ENCODE measurements at regions not wholly inside any gene's neighbourhood (a gene's known extent, or its start where the extent isn't known, plus 50 kb on each side); places are given as distances from the start of the nearest gene placed in this dataset.

DNA sequence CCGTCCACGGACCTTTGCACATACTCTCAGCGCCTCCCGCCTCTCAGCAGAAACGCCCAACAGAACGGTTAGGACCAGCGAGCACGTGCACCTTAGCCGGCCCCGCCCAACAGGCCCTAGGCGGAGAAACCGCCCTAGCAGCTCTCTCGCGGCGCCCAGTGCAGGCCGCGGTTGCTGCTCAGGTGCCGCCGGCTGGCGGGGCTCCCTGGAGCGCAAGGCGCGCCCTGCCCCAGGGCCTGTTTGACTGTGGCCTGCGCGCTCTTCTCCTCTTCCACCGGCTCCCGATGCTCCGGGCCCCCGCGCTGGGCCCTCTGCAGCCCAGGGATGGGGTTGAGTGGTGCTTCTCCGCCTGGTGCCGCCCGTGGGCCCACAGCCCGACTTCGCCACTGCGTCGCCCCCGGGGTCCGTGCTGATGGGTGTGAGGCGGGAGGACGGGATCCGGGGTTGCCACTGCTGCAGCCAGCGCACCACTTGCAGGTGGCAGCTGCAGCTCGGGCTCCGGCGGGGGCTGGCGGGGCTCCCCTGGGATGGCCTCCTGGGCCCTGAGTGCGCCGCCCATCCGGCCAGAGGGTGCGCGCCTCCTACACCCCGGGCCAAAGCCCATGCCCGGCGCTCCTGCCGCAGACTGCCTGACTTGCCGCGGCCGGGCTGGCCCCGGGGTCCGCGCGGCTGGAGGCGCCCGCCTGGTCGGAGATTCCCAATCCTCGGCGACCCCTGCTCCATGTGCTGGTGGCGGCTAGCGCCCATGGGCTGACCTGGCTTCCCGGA, 1889.4 kb upstream of the CDH9 start:
- Histone ChIP-seq H3K36me3 (ENCODE audit: control insufficient read depth in 1 of 2, insufficient read depth in 2 of 2, low read depth in 1 of 2, low read length in 2 of 2) (no peaks in the 10 kb centered on the region), H3K9me3 (ENCODE audit: control insufficient read depth, low read length) (peaks cover 3% of the 10 kb centered on the region), H3K18ac (ENCODE audit: low read depth in 1 of 2, low read length in 2 of 2) (no peak overlapping the region), H3K4ac (ENCODE audit: low read depth in 1 of 2, low read length in 2 of 2) (no peak overlapping the region), H3K79me1 (replicated peaks; ENCODE audit: low read length, poor library complexity, severe bottlenecking) (no peaks in the 10 kb centered on the region), H2BK120ac (ENCODE audit: low read depth, low read length) (no peak overlapping the region), H2AK5ac (ENCODE audit: low read length, severe bottlenecking) (no peak overlapping the region), H4K8ac (ENCODE audit: low read length) (no peak overlapping the region), H3K9ac (ENCODE audit: low read length) (no peak overlapping the region), H2AFZ (ENCODE audit: low read depth, low read length) (no peak overlapping the region), H3K4me1 (ENCODE audit: control insufficient read depth, insufficient read depth, low read depth, low read length) (no peaks in the 10 kb centered on the region), H4K91ac (ENCODE audit: low read length) (no peak overlapping the region), H3K27me3 (ENCODE audit: control insufficient read depth in 1 of 2, insufficient read depth in 1 of 2, low read length in 2 of 2) (no peaks in the 10 kb centered on the region), H3K23ac (ENCODE audit: low read length in 2 of 2) (no peak overlapping the region), H3K4me3 (ENCODE audit: insufficient read depth in 1 of 2, low read depth in 1 of 2, low read length in 2 of 2) (no peak overlapping the region), H2BK12ac (ENCODE audit: low read length in 2 of 2) (no peak overlapping the region), H2BK15ac (ENCODE audit: low read depth, poor library complexity, severe bottlenecking) (no peak overlapping the region), H3K14ac (ENCODE audit: low read length in 2 of 2) (no peak overlapping the region), H3K4me2 (ENCODE audit: low read length, poor library complexity, severe bottlenecking) (no peak overlapping the region), H2BK5ac (ENCODE audit: low read depth, low read length, poor library complexity, severe bottlenecking) (no peak overlapping the region), H3K27ac (ENCODE audit: low read length, poor library complexity, severe bottlenecking) (no peak overlapping the region)
- DNase-seq, result no peak
- 89% methylated on average over 69 of the region's 71 CpGs for WGBS

DNA sequence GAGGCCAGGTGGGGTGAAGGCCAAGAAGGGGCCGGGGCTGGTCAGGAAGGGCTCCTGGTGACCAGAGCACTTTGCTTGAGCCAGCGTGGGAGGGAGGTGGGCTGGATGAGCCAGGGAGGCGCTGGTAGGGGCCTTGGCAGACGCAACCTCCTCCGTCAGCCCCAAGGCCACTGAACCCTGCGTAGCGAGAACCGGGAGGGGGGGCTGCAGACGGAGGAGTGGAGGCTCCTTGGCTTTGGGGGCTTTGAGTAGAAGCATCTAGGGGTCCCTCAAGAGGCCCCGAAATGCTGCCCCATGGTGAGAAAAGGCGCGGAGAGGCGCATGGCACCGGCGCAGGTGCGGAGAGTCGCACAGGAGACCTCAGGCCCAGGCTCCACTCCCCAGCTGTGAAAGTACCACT, 1888.0 kb upstream of the CDH9 start:
- H4K8ac ChIP-seq (ENCODE audit: low read length), result no peak overlapping the region

DNA sequence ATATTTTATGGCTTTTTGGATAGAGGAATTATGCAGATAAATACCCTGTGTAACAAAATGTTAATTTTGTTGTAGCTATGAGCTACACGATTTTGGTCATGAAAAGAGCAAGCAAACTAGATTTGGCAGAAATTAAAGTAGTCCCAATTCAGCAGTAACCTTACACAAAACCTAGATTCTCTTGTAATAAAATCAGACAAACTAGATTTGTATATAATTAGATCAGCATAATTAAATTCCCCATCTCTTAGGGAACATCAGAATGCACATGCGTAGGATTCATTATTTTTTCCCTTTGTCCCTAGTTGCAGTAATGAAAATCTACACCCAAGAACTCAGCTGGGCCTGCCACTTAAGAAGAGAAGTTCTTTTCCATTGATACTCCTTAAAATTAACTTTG, 1879.2 kb upstream of the CDH9 start:
- no peak overlapping the region for H3K27ac ChIP-seq (ENCODE audit: low read length, poor library complexity, severe bottlenecking)
- peaks cover 6% of the 10 kb centered on the region for H3K9me3 ChIP-seq (ENCODE audit: control insufficient read depth, low read length)
- H3K79me1 ChIP-seq (replicated peaks; ENCODE audit: low read length, poor library complexity, severe bottlenecking), result no peaks in the 10 kb centered on the region
- no peak overlapping the region for H2BK120ac ChIP-seq (ENCODE audit: low read depth, low read length)
- H2BK5ac ChIP-seq (ENCODE audit: low read depth, low read length, poor library complexity, severe bottlenecking), result no peak overlapping the region
- H3K4me3 ChIP-seq (ENCODE audit: insufficient read depth in 1 of 2, low read depth in 1 of 2, low read length in 2 of 2), result no peak overlapping the region
- no peak overlapping the region for H2AFZ ChIP-seq (ENCODE audit: low read depth, low read length)
- no peaks in the 10 kb centered on the region for H3K36me3 ChIP-seq (ENCODE audit: control insufficient read depth in 1 of 2, insufficient read depth in 2 of 2, low read depth in 1 of 2, low read length in 2 of 2)
- H3K27me3 ChIP-seq (ENCODE audit: control insufficient read depth in 1 of 2, insufficient read depth in 1 of 2, low read length in 2 of 2), result no peaks in the 10 kb centered on the region
- no peak for DNase-seq
- no peak overlapping the region for H3K18ac ChIP-seq (ENCODE audit: low read depth in 1 of 2, low read length in 2 of 2)
- no peak overlapping the region for H4K8ac ChIP-seq (ENCODE audit: low read length)
- no peak overlapping the region for H2BK15ac ChIP-seq (ENCODE audit: low read depth, poor library complexity, severe bottlenecking)
- no peak overlapping the region for H3K4ac ChIP-seq (ENCODE audit: low read depth in 1 of 2, low read length in 2 of 2)
- WGBS, result 94% methylated on average over 2 of the region's 2 CpGs
- H3K23ac ChIP-seq (ENCODE audit: low read length in 2 of 2), result no peak overlapping the region
- H3K14ac ChIP-seq (ENCODE audit: low read length in 2 of 2), result no peak overlapping the region
- H4K91ac ChIP-seq (ENCODE audit: low read length), result no peak overlapping the region
- no peak overlapping the region for H2AK5ac ChIP-seq (ENCODE audit: low read length, severe bottlenecking)
- no peak overlapping the region for H3K4me2 ChIP-seq (ENCODE audit: low read length, poor library complexity, severe bottlenecking)
- H3K4me1 ChIP-seq (ENCODE audit: control insufficient read depth, insufficient read depth, low read depth, low read length), result no peaks in the 10 kb centered on the region
- no peak overlapping the region for H3K9ac ChIP-seq (ENCODE audit: low read length)
- no peak overlapping the region for H2BK12ac ChIP-seq (ENCODE audit: low read length in 2 of 2)

More for the DNA sequence above, 1888.0 kb upstream of the CDH9 start:
- H3K9me3 ChIP-seq (ENCODE audit: control insufficient read depth, low read length), result peaks cover 3% of the 10 kb centered on the region
- H3K27me3 ChIP-seq (ENCODE audit: control insufficient read depth in 1 of 2, insufficient read depth in 1 of 2, low read length in 2 of 2), result no peaks in the 10 kb centered on the region
- no peak overlapping the region for H2AK5ac ChIP-seq (ENCODE audit: low read length, severe bottlenecking)
- no peak overlapping the region for H3K4me2 ChIP-seq (ENCODE audit: low read length, poor library complexity, severe bottlenecking)
- no peak overlapping the region for H3K4ac ChIP-seq (ENCODE audit: low read depth in 1 of 2, low read length in 2 of 2)
- DNase-seq, result no peak
- H2BK12ac ChIP-seq (ENCODE audit: low read length in 2 of 2), result no peak overlapping the region
- H3K27ac ChIP-seq (ENCODE audit: low read length, poor library complexity, severe bottlenecking), result no peak overlapping the region
- H3K36me3 ChIP-seq (ENCODE audit: control insufficient read depth in 1 of 2, insufficient read depth in 2 of 2, low read depth in 1 of 2, low read length in 2 of 2), result no peaks in the 10 kb centered on the region
- H2AFZ ChIP-seq (ENCODE audit: low read depth, low read length), result no peak overlapping the region
- H2BK5ac ChIP-seq (ENCODE audit: low read depth, low read length, poor library complexity, severe bottlenecking), result no peak overlapping the region
- H3K4me1 ChIP-seq (ENCODE audit: control insufficient read depth, insufficient read depth, low read depth, low read length), result no peaks in the 10 kb centered on the region
- no peak overlapping the region for H3K9ac ChIP-seq (ENCODE audit: low read length)
- H3K23ac ChIP-seq (ENCODE audit: low read length in 2 of 2), result no peak overlapping the region
- no peak overlapping the region for H3K4me3 ChIP-seq (ENCODE audit: insufficient read depth in 1 of 2, low read depth in 1 of 2, low read length in 2 of 2)
- 94% methylated on average over 17 of the region's 17 CpGs for WGBS
- H3K14ac ChIP-seq (ENCODE audit: low read length in 2 of 2), result no peak overlapping the region
- no peak overlapping the region for H2BK120ac ChIP-seq (ENCODE audit: low read depth, low read length)
- H4K91ac ChIP-seq (ENCODE audit: low read length), result no peak overlapping the region
- H2BK15ac ChIP-seq (ENCODE audit: low read depth, poor library complexity, severe bottlenecking), result no peak overlapping the region
- no peak overlapping the region for H3K18ac ChIP-seq (ENCODE audit: low read depth in 1 of 2, low read length in 2 of 2)
- H3K79me1 ChIP-seq (replicated peaks; ENCODE audit: low read length, poor library complexity, severe bottlenecking), result no peaks in the 10 kb centered on the region

DNA sequence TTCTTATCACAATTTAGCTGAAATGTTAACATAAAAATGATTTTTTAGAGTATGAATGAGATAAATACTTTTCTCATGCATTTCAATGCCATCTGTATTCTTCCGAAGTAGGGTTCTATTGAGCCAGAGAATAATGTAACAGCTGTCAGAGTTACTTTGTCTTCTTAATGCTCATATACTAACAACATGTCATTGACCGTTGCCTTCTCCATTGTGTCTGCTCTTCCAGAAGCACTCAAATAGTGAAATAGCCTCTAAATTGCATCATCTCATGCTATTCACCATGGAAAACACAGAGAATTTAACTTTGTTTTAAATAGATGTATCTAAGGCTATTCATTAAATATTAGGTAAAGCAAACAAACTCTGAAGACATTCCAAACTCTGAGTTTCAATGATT, 1875.9 kb upstream of the CDH9 start:
- no peak overlapping the region for H2AK5ac ChIP-seq (ENCODE audit: low read length, severe bottlenecking)
- H3K4me2 ChIP-seq (ENCODE audit: low read length, poor library complexity, severe bottlenecking), result no peak overlapping the region
- no peak overlapping the region for H3K23ac ChIP-seq (ENCODE audit: low read length in 2 of 2)
- H3K9ac ChIP-seq (ENCODE audit: low read length), result no peak overlapping the region
- no peak overlapping the region for H3K18ac ChIP-seq (ENCODE audit: low read depth in 1 of 2, low read length in 2 of 2)
- H2AFZ ChIP-seq (ENCODE audit: low read depth, low read length), result no peak overlapping the region
- H4K91ac ChIP-seq (ENCODE audit: low read length), result no peak overlapping the region
- H3K4me1 ChIP-seq (ENCODE audit: control insufficient read depth, insufficient read depth, low read depth, low read length), result no peaks in the 10 kb centered on the region
- no peak overlapping the region for H3K14ac ChIP-seq (ENCODE audit: low read length in 2 of 2)
- H2BK12ac ChIP-seq (ENCODE audit: low read length in 2 of 2), result no peak overlapping the region
- DNase-seq, result no peak
- H2BK5ac ChIP-seq (ENCODE audit: low read depth, low read length, poor library complexity, severe bottlenecking), result no peak overlapping the region
- 75% methylated on average over 2 of the region's 2 CpGs for WGBS
- no peak overlapping the region for H2BK120ac ChIP-seq (ENCODE audit: low read depth, low read length)
- no peaks in the 10 kb centered on the region for H3K36me3 ChIP-seq (ENCODE audit: control insufficient read depth in 1 of 2, insufficient read depth in 2 of 2, low read depth in 1 of 2, low read length in 2 of 2)
- no peak overlapping the region for H3K27ac ChIP-seq (ENCODE audit: low read length, poor library complexity, severe bottlenecking)
- H4K8ac ChIP-seq (ENCODE audit: low read length), result no peak overlapping the region
- peaks cover 7% of the 10 kb centered on the region for H3K9me3 ChIP-seq (ENCODE audit: control insufficient read depth, low read length)
- no peak overlapping the region for H3K4me3 ChIP-seq (ENCODE audit: insufficient read depth in 1 of 2, low read depth in 1 of 2, low read length in 2 of 2)
- H3K27me3 ChIP-seq (ENCODE audit: control insufficient read depth in 1 of 2, insufficient read depth in 1 of 2, low read length in 2 of 2), result no peaks in the 10 kb centered on the region
- no peaks in the 10 kb centered on the region for H3K79me1 ChIP-seq (replicated peaks; ENCODE audit: low read length, poor library complexity, severe bottlenecking)
- H2BK15ac ChIP-seq (ENCODE audit: low read depth, poor library complexity, severe bottlenecking), result no peak overlapping the region
- H3K4ac ChIP-seq (ENCODE audit: low read depth in 1 of 2, low read length in 2 of 2), result no peak overlapping the region
